NCI-H187 treated with DMSO at 0.1 percent for 48 hours (cell line): ENCODE measurements at regions not wholly inside any gene's neighbourhood (a gene's known extent, or its start where the extent isn't known, plus 50 kb on each side); places are given as distances from the start of the nearest gene placed in this dataset.
"Not testable (repeated sequence)": the region's sequence is repeated elsewhere in the genome, so short reads cannot be mapped to it uniquely, and the experiment has no call there.

Experiments
- DNase-seq: peaks from one replicate; lab custom pipeline; 2025; lab: John Stamatoyannopoulos, UW

GRCh38 chr2:228590681-228591080, 409.2 kb upstream of the SPHKAP start:
- no peak for DNase-seq

DNA sequence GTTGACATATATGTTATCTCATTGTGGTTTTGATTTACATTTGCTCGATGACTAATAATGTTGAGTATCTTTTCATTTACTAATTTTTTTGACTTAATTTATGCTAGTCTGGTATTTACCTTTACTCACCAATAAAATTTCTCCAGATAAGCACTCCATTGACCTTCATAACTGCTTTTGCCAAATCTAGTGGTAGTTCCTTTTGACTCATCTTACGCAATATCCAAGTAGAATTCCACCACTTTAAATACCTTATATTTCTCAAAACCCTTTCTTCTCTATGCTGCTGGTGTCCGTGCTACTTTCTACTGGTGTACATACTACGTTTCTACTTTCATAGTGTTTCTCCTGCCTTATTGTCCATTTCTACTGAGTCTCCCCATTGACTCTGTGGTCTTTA, 407.6 kb upstream of the SPHKAP start:
- DNase-seq: no peak

GRCh38 chr2:228581731-228582130, 400.2 kb upstream of the SPHKAP start:
- DNase-seq: no peak

GRCh38 chr2:228575897-228576296, 394.4 kb upstream of the SPHKAP start:
- DNase-seq: no peak

DNA sequence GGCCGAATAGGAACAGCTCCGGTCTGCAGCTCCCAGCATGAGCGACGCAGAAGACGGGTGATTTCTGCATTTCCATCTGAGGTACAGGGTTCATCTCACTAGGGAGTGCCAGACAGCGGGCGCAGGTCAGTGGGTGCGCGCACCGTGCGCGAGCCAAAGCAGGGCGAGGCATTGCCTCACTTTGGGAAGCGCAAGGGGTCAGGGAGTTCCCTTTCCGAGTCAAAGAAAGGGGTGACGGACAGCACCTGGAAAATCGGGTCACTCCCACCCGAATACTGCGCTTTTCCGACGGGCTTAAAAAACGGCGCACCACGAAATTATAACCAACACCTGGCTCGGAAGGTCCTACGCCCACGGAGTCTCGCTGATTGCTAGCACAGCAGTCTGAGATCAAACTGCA, 386.8 kb upstream of the SPHKAP start:
- not testable (repeated sequence) for DNase-seq

GRCh38 chr2:228561816-228562215, 380.3 kb upstream of the SPHKAP start:
- no peak for DNase-seq

DNA sequence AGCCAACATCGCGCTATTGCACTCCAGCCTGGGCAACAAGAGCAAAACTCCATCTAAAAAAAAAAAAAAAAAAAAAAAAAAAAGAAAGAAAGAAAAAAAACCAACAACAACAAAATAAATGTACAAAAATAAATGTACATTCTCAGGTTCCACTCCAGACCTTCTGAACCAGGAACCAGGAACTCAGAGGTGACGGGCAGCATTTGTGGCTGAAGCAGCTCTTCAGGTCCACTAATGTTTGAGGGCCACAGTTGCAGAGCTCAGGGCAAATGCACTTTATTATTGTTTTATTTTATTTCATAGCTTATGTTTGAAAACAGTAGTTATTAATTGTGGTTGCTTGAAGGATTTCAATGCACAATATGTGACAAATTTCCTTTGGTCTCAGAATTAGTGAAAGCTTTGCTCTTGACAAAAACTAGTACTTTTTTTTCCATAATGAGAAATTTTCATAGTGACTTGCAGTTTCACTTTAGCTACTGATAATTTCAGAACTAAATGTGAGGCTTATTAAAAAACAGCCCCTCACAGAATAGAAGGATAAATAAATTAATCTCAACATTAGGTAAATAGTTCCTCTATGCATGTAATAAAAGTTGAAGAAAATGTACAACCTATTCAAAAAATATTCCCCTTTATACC, 378.4 kb upstream of the SPHKAP start:
- DNase-seq: no peak

GRCh38 chr2:228556717-228557116, 375.2 kb upstream of the SPHKAP start:
- no peak for DNase-seq

DNA sequence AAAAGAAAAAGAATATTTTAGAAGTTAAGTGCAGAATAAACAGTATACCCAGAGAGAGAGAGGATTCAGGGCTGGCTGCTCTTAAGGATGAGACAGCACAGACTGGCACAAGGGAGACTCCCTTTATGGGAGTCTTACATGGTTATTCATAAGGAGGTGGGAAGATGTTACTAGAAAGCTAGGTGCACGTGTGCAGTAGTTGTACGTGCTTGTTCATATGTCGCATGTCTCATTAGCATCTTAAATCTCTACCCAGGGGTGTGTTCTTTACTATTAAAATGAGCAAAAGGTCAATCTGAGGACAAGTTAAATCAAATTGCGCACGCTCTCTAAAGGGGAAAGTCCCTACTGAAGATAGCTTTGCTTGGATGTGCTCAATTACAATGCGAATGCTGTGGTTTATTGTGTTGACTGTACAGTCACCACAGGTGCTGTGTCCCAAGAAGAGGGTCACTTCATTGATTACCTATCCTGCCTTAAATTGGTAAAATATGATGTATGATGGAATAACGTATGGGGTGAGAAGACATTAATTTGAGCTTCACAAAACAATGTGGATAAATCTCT, 368.0 kb upstream of the SPHKAP start:
- no peak for DNase-seq

GRCh38 chr2:228548230-228548629, 366.7 kb upstream of the SPHKAP start:
- no peak for DNase-seq

DNA sequence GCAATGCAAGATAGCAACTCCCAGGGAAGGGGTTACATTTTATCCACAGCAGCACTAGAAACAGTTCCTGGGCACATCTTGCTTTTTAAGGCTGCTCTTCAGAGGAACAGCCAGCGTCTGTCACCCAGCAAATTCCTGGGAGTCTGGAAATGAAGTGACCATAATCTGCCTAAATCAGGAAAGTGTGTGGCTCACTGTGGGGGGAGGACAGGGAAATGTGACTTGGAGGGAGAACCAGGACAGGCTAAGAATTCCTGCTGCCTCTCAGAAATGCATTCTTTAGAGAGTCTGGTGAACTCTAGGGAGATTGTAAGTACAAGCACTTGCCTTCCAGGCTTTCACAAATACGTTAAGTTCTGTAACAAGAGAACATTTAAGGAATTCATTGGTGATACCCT, 364.3 kb upstream of the SPHKAP start:
- DNase-seq: no peak

DNA sequence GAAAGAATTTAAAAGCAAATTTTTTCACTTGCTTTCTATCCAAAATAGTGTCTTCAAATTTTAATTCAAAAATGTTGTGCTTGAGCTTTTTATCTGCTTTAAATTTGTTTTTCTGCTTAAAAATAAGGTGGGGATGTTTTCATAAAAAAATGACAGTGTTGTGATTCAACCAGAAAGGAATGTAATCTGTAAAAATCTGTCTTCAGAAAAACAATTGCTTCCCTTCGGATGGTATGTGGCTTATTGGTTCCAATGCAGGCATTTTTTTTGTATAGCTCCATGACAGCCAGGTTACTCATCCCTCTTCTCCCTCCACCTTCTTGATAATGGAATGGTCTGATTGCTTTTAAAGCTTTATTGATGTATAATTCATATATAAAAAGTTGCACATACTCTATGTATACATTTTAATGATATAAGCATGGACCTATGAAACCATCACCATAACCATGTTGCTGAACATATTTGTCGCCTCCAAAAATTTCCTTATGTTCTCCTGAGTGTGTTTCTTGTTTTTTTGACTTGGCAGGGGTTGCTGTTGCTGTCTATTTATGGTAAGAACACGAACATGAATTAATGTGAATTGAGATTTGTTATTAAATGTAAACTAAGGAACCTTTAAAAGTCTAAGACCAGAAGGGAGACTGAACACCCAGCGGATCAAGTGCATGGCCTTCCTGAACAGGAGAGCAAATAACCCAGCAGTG, 363.7 kb upstream of the SPHKAP start:
- DNase-seq: no peak

DNA sequence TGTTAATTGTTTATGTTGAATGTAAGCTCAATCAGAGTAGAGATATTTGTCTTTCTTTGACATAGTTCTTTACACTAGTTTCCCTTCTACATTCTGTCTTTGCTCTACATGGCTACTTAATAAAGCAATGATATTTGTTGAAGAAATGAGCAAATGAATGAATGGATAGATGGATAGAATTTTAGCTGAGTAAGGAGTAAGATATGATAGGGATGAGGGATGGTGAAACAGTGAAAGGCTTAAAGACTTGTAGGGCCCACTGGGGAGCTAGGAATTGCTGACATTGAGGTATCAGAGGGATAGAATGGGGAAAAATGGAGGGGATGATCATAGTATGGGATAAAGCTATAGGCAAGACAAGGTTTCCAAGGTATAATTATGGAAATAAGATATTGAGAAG, 361.6 kb upstream of the SPHKAP start:
- DNase-seq: no peak

GRCh38 chr2:228542277-228542676, 360.8 kb upstream of the SPHKAP start:
- DNase-seq: no peak

GRCh38 chr2:228541789-228542188, 360.3 kb upstream of the SPHKAP start:
- DNase-seq: no peak

DNA sequence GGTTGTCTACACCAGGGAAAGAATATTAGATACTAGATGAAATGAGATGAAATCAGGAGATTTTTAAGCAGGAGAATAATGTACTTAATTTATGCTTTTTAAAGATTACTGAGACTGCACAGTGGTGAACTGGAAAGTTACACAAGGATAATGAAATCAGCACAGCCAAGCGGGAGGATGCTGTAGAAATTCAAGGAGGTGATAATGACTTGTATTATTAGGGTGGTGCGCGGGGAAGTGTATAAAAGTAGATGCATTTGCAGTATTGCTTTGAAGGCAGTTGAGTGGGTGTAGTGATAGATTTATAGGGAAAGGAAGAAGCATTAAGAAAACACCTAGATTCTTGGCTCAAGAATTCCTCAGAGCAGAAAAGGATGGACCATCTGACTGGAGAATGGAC, 359.5 kb upstream of the SPHKAP start:
- DNase-seq: no peak

DNA sequence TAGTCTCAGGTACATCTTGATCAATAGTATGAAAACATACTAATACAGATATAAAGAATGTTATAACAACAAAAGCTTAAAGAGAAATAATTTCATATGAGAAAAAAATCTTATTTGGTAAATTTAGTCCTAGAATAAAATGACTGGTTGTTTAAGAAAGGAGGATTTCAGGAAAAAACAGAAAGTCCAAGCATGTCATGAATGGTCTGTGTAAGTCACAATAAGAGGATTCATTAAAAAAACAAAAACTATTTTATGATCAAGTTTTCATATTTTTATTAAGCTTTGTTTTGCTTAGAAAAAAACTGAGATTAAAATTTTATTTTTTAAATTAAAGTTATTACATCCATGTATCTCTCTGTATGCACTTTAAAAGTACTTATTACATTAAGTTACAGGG, 353.9 kb upstream of the SPHKAP start:
- DNase-seq: no peak

DNA sequence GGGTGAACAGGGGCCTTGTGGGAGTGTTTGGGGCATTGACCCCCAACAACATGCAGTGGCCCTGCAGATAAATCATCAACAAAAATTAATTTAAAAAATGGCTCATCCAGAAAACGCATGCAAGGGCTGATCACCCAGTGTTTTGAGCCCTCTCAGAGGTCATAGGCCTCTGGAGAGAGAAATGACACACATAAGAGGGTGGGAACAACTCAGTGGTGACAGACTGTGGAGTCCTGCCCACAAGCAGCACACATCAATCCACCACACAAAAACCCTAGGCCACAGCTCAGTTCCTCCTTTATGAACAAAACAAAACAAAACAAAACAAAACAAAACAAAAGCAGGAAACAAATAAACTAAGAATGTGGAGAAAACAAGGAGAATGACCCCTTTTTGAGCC, 351.7 kb upstream of the SPHKAP start:
- no peak for DNase-seq

- no peak for DNase-seq
These were observed 350.7 kb upstream of the SPHKAP start for GRCh38 chr2:228532233-228532632.

DNA sequence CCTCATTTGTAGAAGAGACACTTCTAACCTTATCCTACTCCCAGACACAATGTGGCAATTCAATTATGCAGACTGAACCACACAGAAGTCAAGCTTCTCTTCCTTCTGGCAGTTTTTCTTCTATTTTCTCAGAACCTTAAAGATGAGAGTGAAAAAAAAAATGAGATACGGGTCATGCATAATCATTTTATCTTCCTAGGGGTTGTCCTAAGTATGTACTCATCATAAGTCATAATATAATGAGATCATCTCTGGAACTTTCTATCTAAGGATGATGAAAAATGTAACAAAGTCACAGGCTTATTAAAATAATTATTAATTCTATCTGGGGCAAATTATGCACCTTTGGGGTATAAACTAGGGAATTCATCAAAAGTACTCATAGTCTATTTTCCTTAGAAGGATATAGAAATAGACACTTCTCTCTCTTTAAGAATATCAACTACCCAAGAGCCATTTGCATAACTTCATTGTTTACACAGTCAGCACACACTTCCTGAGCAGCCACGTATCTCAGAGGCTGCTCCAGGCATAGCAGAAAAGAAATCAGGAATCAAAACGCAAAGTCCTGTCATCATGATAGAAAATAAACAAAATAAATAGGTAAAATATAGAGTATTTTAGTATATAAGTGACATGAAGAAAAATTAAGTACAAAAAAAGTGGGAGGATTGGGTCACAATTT, 345.9 kb upstream of the SPHKAP start:
- DNase-seq: no peak

GRCh38 chr2:228526687-228527086, 345.2 kb upstream of the SPHKAP start:
- DNase-seq: no peak

- DNase-seq: no peak
These were observed 341.5 kb upstream of the SPHKAP start for GRCh38 chr2:228522977-228523376.

GRCh38 chr2:228522276-228522675, 340.8 kb upstream of the SPHKAP start:
- no peak for DNase-seq
